GM21423 (cell line): ENCODE measurements at regions not wholly inside any gene's neighbourhood (a gene's known extent, or its start where the extent isn't known, plus 50 kb on each side); places are given as distances from the start of the nearest gene placed in this dataset.
"Not testable (repeated sequence)": the region's sequence is repeated elsewhere in the genome, so short reads cannot be mapped to it uniquely, and the experiment has no call there.

Source experiments
- ATAC-seq: cut with Tn5 transposase; IDR thresholded peaks from one replicate; pipeline ENCODE4 v1.9.1; 2021; ENCODE audit warnings: mild to moderate bottlenecking, moderate library complexity; ENCODE audit not compliant: unreplicated experiment

GRCh38 chr5:152456815-152457443 lies 51.9 kb upstream of the NMUR2 start:
- no peak for ATAC-seq

- peak; percentile 93 for ATAC-seq
These were observed 57.1 kb upstream of the NMUR2 start for GRCh38 chr5:152462021-152462721.

- no peak for ATAC-seq
These were observed 59.0 kb upstream of the NMUR2 start for GRCh38 chr5:152464048-152464447.

DNA sequence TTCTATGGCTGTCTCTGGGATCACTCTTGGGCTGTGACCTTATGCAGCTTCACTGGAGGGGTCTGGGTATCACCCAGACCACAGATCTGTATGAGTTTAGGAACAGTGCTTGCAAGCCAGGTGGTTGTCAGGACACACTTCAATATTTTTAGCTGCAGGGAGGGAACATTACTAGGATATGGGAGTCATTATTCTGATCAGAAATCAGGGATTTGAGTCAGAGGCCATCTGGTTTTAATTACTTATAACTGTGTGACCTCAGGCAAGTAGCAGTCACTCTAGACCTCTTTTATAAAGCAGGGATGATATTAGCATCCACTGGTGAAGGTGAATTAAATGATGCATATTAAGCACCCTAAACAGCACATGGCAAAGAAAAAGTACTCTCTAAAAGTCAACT lies 60.1 kb upstream of the NMUR2 start:
- no peak for ATAC-seq

DNA sequence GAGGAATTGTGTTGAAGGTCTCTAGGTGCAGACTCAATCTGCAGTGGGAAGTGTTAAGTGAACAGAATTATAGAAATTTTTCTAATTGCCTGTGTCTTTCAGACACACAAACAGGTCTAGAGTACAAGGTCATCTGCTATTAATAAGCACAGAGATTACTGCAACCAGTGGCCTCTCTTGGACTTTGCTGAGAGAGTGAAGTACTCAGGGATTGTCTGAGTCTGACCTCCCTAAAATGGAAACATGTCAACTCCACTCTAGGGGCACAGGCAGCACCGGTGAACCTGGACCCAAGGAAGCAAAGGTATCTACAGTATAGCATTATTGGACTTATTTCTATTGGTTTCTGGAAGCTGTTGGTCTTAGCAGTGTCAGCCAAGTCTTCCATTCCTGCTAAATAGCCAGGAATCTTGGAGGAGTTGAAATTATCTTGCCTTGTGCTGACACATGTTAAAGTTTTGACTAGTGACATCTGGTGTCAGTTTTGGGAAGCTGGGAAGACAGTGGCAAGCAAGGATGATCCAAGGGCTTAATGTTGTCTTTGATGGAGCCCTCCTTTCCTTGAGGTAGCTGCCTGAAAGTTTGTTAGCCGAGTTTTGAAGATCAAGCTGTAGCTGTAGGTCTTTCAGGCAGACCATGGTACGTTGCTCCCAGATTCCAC lies 61.1 kb upstream of the NMUR2 start:
- no peak for ATAC-seq

- no peak for ATAC-seq
These were observed 65.1 kb upstream of the NMUR2 start for GRCh38 chr5:152470167-152470566.

DNA sequence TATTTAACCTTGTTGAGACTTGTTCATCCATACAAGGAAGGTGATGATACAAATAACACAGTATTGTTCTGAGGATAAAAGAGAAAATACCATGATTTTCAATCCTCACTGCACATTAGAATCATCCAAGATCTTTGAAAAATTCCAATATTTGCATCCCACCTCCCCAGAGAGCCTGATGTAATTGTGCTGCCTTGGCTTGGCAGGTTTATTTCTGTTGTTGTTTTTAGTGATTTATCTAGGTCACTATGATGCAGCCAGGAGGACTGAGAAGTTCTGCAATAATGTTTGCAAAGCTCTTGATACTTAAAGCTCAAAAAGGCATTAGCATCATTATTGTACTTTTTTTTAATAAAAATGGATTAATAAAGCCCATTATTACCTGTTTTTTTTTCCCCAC lies 67.0 kb upstream of the NMUR2 start:
- no peak for ATAC-seq

DNA sequence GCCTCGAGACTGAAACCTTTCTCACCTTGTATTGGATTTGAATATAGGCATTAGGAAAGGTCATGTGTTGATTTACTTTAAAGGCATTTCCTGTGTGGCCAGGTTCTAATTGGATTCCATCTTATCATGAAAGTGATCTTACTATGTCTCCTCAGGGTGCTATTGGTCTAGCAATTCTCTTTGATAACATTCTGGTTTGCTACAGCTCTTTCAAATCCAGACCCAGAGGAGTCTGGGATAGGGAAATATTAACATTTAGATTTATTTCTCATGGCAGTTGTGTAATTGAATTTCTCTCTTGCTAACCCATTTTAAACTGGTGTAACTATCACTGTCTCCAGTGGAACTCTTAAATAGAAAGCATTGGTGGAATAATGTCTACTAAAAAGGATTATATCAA lies 69.9 kb upstream of the NMUR2 start:
- ATAC-seq = no peak

DNA sequence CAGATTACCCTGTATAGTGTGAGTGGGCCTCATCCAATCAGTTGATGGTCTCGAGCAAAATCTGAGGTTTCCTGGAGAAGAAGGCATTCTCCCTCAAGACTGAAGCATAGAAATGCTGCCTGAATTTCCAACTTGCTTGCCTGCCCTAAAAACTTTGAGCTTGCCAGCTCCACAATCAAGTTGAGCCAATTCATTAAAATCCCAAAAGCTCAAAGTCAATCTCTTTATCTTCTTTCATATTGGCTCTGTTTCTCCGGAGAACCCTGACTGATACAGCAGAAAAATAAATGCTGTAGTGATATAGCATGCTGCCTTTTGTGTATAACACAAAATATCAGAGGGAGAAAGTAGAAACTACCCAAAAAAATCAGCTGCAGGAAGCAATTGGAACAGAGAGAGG lies 72.5 kb upstream of the NMUR2 start:
- ATAC-seq = no peak

- not testable (repeated sequence) for ATAC-seq
These were observed 74.8 kb upstream of the NMUR2 start for GRCh38 chr5:152479866-152480265.

DNA sequence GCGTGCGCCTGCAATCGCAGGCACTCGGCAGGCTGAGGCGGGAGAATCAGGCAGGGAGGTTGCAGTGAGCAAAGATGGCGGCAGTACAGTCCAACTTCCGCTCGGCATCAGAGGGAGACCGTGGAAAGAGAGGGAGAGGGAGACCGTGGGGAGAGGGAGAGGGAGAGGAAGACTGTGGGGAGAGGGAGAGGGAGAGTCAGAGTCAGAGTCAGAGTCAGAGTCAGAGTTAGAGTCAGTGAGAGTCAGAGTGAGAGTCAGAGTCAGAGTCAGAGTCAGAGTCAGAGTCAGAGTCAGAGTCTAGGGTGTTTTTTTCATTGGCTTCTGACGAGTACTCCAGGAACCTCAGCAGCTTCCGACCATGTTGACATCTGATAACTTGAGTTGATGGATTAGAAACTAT lies 75.6 kb upstream of the NMUR2 start:
- ATAC-seq = not testable (repeated sequence)

- no peak for ATAC-seq
These were observed 82.1 kb upstream of the NMUR2 start for GRCh38 chr5:152487130-152487529.

DNA sequence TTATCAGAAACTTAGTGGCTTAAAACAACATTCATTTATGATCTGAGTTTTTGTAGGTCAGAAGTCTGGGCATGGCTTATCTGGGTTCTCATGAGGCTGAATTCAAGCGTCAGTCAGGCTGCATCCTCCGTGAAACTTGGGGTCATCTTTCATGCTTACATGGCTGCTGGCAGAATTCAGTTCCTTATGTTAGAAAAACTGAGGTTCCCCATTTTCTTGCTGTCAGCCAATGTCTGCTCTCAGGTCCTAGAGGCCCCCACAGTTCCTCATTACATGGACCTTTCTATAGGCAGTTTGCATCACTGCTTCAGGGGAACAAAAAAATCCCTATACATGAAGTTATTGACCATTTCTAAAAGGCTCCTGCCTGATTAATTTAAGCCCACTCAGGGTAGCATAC lies 83.8 kb upstream of the NMUR2 start:
- ATAC-seq = no peak

GRCh38 chr5:152499814-152500535 lies 94.9 kb upstream of the NMUR2 start:
- no peak for ATAC-seq

- no peak for ATAC-seq
These were observed 96.2 kb upstream of the NMUR2 start for GRCh38 chr5:152501294-152501693.

DNA sequence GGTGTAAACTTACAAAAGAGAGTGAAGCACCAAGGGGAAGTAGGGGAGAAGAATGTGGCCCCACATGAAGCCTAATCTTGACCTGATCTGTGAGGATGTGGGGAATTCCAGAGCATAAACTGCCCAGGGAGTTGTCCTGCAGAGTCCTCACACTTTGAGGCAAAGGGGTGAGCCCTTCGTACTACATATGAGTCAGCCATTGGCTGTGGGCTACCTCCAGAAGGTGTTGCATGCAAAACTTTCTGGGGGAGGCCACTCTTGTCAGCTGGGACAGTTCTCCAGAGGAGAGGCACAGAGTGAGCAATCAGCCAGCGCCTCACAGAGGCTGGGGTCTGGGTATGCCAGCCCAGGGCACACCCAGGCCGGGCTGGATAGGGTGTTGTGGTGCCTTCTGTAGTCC lies 98.1 kb upstream of the NMUR2 start:
- ATAC-seq = no peak

DNA sequence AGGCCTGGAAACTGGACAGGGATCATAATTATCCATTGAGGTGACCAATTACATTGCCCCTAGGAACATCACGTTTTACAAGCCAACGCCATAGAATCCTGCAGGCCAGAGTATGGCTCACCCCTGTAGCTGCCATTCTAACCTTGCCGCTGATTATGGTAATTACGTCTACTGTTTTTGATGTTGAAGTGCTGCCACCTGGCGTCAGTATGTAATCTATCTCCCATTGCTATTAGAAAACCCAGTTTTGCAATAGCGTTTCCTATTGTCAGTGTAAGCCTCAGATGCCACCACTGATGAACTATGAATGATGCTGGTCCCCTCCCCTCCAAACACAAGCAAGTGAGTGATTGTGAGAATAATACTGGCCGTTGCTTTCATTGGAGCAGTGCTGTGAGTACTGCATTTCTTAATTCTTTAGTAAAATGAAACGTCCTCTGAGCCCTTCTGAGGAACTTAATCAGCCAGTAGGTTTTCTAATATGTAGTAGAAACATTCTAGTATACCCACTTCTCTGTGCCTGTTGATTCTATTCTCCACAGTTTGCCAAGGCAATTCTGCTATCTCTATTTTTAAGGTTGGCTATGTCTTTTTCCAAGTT lies 100.5 kb upstream of the NMUR2 start:
- peak; percentile 87 for ATAC-seq

GRCh38 chr5:152511120-152511519 lies 106.0 kb upstream of the NMUR2 start:
- no peak for ATAC-seq

- no peak for ATAC-seq
These were observed 106.6 kb upstream of the NMUR2 start for GRCh38 chr5:152511531-152512132.

DNA sequence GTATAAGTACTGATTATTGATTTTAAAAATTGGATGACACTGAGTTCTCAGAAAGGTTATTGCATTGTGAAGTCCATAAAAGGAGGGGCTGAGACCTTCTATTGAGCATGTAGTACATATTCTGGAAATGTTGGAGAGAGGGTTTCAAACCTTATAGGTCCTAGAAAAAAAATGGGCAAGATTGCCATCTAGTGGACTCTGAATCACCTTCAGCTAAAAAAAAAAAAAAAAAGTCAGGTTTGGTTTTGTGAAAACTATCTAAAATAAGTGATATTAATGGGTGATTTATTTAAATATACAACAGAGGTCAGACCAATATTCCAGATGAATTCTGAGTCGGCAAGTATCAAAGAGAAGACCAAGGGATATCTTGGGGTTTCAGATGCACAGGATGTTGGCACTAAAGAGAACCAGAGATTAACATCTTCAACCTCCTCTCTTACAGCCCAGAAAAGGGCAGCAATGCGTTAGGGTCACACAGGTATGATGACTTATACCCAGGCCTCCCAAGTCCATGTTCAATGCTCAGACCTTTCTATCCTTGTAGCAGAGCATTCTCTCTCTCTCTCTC lies 109.8 kb upstream of the NMUR2 start:
- ATAC-seq = no peak
